ENCODE measurements at regions not wholly inside any gene's neighbourhood (a gene's known extent, or its start where the extent isn't known, plus 50 kb on each side); places are given as distances from the start of the nearest gene placed in this dataset.

DNA sequence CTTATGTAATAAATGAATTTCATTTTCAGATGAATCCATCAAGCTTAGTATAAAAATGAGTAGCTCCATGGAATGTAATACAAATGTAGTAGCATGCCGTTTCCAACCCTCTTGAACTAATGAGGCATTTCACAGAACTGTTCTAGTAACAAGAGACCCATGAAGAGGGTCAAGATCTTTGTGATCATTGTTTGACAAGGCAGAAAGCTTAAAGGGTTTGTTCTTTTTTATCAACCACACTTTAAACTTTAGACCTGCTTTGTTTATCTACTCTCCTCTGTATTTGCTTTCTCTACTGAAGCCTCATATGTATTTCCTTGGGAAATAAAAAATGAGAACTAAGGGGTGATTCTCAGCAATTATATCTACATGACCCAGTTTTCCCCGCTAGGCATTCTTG lies 513.9 kb downstream of the ARAP2 start:
- TF ChIP-seq, protein P1, sequence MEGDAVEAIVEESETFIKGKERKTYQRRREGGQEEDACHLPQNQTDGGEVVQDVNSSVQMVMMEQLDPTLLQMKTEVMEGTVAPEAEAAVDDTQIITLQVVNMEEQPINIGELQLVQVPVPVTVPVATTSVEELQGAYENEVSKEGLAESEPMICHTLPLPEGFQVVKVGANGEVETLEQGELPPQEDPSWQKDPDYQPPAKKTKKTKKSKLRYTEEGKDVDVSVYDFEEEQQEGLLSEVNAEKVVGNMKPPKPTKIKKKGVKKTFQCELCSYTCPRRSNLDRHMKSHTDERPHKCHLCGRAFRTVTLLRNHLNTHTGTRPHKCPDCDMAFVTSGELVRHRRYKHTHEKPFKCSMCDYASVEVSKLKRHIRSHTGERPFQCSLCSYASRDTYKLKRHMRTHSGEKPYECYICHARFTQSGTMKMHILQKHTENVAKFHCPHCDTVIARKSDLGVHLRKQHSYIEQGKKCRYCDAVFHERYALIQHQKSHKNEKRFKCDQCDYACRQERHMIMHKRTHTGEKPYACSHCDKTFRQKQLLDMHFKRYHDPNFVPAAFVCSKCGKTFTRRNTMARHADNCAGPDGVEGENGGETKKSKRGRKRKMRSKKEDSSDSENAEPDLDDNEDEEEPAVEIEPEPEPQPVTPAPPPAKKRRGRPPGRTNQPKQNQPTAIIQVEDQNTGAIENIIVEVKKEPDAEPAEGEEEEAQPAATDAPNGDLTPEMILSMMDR (conservative IDR thresholded peaks at IDR 0.05; ENCODE audit: low read length), result no peak
- no peak for TF ChIP-seq EZH2phosphoT487 (IDR thresholded peaks at IDR 0.05; ENCODE audit: borderline replicate concordance)

Data from Loucy (cell line).